ENCODE measurements at regions not wholly inside any gene's neighbourhood (a gene's known extent, or its start where the extent isn't known, plus 50 kb on each side); places are given as distances from the start of the nearest gene placed in this dataset.

- DNase-seq (ENCODE audit: low read depth, low spot score): no peak
These were observed 1977.5 kb upstream of the PCDH20 start for GRCh38 chr13:63393112-63393511.

- DNase-seq (ENCODE audit: low read depth, low spot score): no peak
These were observed 1974.1 kb upstream of the PCDH20 start for GRCh38 chr13:63389756-63390155.

GRCh38 chr13:63381078-63381859, 1965.6 kb upstream of the PCDH20 start:
- DNase-seq (ENCODE audit: low read depth, low spot score): no peak

GRCh38 chr13:63377986-63378385, 1962.3 kb upstream of the PCDH20 start:
- DNase-seq (ENCODE audit: low read depth, low spot score): no peak

GRCh38 chr13:63370101-63370500, 1954.5 kb upstream of the PCDH20 start:
- no peak for DNase-seq (ENCODE audit: low read depth, low spot score)

GRCh38 chr13:63367522-63368198, 1952.0 kb upstream of the PCDH20 start:
- DNase-seq (ENCODE audit: low read depth, low spot score): no peak

- no peak for DNase-seq (ENCODE audit: low read depth, low spot score)
These were observed 1948.5 kb upstream of the PCDH20 start for GRCh38 chr13:63364159-63364558.

- no peak for DNase-seq (ENCODE audit: low read depth, low spot score)
These were observed 1935.9 kb upstream of the PCDH20 start for GRCh38 chr13:63351533-63351932.

- DNase-seq (ENCODE audit: low read depth, low spot score): no peak
These were observed 1935.4 kb upstream of the PCDH20 start for GRCh38 chr13:63351081-63351480.

GRCh38 chr13:63345835-63346234, 1930.2 kb upstream of the PCDH20 start:
- DNase-seq (ENCODE audit: low read depth, low spot score): no peak

GRCh38 chr13:63344711-63345110, 1929.1 kb upstream of the PCDH20 start:
- no peak for DNase-seq (ENCODE audit: low read depth, low spot score)

- no peak for DNase-seq (ENCODE audit: low read depth, low spot score)
These were observed 1922.3 kb upstream of the PCDH20 start for GRCh38 chr13:63337921-63338320.

- DNase-seq (ENCODE audit: low read depth, low spot score): no peak
These were observed 1921.4 kb upstream of the PCDH20 start for GRCh38 chr13:63337041-63337440.

- no peak for DNase-seq (ENCODE audit: low read depth, low spot score)
These were observed 1920.9 kb upstream of the PCDH20 start for GRCh38 chr13:63336549-63336948.

GRCh38 chr13:63327584-63327983, 1911.9 kb upstream of the PCDH20 start:
- DNase-seq (ENCODE audit: low read depth, low spot score): no peak

- DNase-seq (ENCODE audit: low read depth, low spot score): no peak
These were observed 1907.8 kb upstream of the PCDH20 start for GRCh38 chr13:63323441-63323840.

GRCh38 chr13:63311587-63311986, 1895.9 kb upstream of the PCDH20 start:
- DNase-seq (ENCODE audit: low read depth, low spot score): no peak

- DNase-seq (ENCODE audit: low read depth, low spot score): no peak
These were observed 1893.0 kb upstream of the PCDH20 start for GRCh38 chr13:63308549-63309165.

GRCh38 chr13:63307228-63307627, 1891.6 kb upstream of the PCDH20 start:
- DNase-seq (ENCODE audit: low read depth, low spot score): no peak

- DNase-seq (ENCODE audit: low read depth, low spot score): no peak
These were observed 1890.0 kb upstream of the PCDH20 start for GRCh38 chr13:63305641-63306133.

- DNase-seq (ENCODE audit: low read depth, low spot score): no peak
These were observed 1888.8 kb upstream of the PCDH20 start for GRCh38 chr13:63304497-63304896.

- no peak for DNase-seq (ENCODE audit: low read depth, low spot score)
These were observed 1884.3 kb upstream of the PCDH20 start for GRCh38 chr13:63299866-63300394.
